OCI-LY7 (cell line): ENCODE measurements at regions not wholly inside any gene's neighbourhood (a gene's known extent, or its start where the extent isn't known, plus 50 kb on each side); places are given as distances from the start of the nearest gene placed in this dataset.

Experiments
- BruUV-seq: library from RNA; stranded (reverse); fragments of 400-500 nt; replicated peaks from 2 replicates; lab custom pipeline; 2021; lab: Mats Ljungman, UMichigan
- CTCF ChIA-PET: fragments of 300-600 bp; sonication (Branson Sonifier 250); formaldehyde crosslinking; loops from one replicate; lab custom pipeline; 2022; ENCODE audit warnings: antibody characterized with exemption; ENCODE audit not compliant: unreplicated experiment; lab: Charles Lee
- POLR2A ChIA-PET: fragments of 300-600 bp; sonication (Branson Sonifier 250); formaldehyde crosslinking; loops from one replicate; lab custom pipeline; 2022; ENCODE audit warnings: antibody characterized with exemption; lab: Charles Lee
- DNase-seq: peaks from one replicate; pipeline ENCODE4 v3.0.0-alpha.2; 2015; ENCODE audit warnings: low spot score
- H2AFZ ChIP-seq: fragments of 200-600 bp; sonication (generic), shearing (Covaris generic); 2 replicates; pipeline ENCODE4 v1.6.1; 2014; ENCODE audit warnings: mild to moderate bottlenecking, antibody characterized with exemption, low read length, moderate library complexity
- H3K27ac ChIP-seq: fragments of 200-600 bp; sonication (generic); 2 replicates; pipeline ENCODE4 v1.5.1; 2014; ENCODE audit warnings: mixed run types, low read depth, mild to moderate bottlenecking, moderate library complexity, low read length, inconsistent platforms; ENCODE audit not compliant: poor library complexity, severe bottlenecking
- H3K36me3 ChIP-seq: fragments of 200-600 bp; sonication (generic); 2 replicates; pipeline ENCODE4 v1.6.1; 2014; ENCODE audit warnings: mild to moderate bottlenecking, antibody characterized with exemption, low read length, moderate library complexity, mixed read lengths; ENCODE audit not compliant: insufficient read depth
- H3K4me1 ChIP-seq: fragments of 200-600 bp; sonication (generic); 2 replicates; pipeline ENCODE4 v1.5.1; 2014; ENCODE audit warnings: mild to moderate bottlenecking, low read length; ENCODE audit not compliant: insufficient read depth, poor library complexity, severe bottlenecking
- H3K4me2 ChIP-seq: fragments of 200-600 bp; sonication (generic); 2 replicates; pipeline ENCODE4 v1.6.1; 2014; ENCODE audit warnings: mild to moderate bottlenecking, low read length
- H3K4me3 ChIP-seq: fragments of 200-600 bp; sonication (generic); 2 replicates; pipeline ENCODE4 v1.5.1; 2014; ENCODE audit warnings: mild to moderate bottlenecking, low read depth, low read length; ENCODE audit not compliant: poor library complexity, severe bottlenecking
- H3K79me2 ChIP-seq: fragments of 200-600 bp; sonication (generic); 2 replicates; pipeline ENCODE4 v1.6.1; 2016; ENCODE audit warnings: low read depth, mild to moderate bottlenecking, low read length, moderate library complexity, mixed read lengths; ENCODE audit not compliant: insufficient read depth
- H3K9me2 ChIP-seq: fragments of 200-600 bp; sonication (generic); 2 replicates; pipeline ENCODE4 v1.6.1; 2016; ENCODE audit warnings: mild to moderate bottlenecking, low read length, mixed read lengths; ENCODE audit not compliant: insufficient read depth
- H3K9me3 ChIP-seq: fragments of 200-600 bp; sonication (generic); 2 replicates; pipeline ENCODE4 v1.6.1; 2014; ENCODE audit warnings: mild to moderate bottlenecking, mixed run types, low read length, mixed read lengths
- H4K20me1 ChIP-seq: fragments of 200-600 bp; sonication (generic); 2 replicates; pipeline ENCODE4 v1.6.1; 2014; ENCODE audit warnings: mild to moderate bottlenecking, antibody characterized with exemption, low read length, moderate library complexity, mixed read lengths; ENCODE audit not compliant: insufficient read depth
- CTCF ChIP-seq: fragments of 200-600 bp; sonication (generic); conservative IDR thresholded peaks from 2 replicates; pipeline ENCODE4 v1.5.1; 2014; ENCODE audit warnings: mild to moderate bottlenecking, antibody characterized with exemption, low read length, moderate library complexity, mixed read lengths
- EZH2phosphoT487 ChIP-seq: fragments of 200-600 bp; sonication (generic); IDR thresholded peaks from 2 replicates; pipeline ENCODE4 v1.6.1; 2018; ENCODE audit warnings: low read depth, borderline replicate concordance, mild to moderate bottlenecking, mixed run types, antibody characterized with exemption, low read length, moderate library complexity, mixed read lengths
- intact Hi-C: fragments of 100-400 bp; cut with micrococcal nuclease; formaldehyde crosslinking; loops from one replicate; pipeline ENCODE4 v1.10.0; 2022; ENCODE audit not compliant: unreplicated experiment

GRCh38 chr16:59123479-59123878, 389.4 kb upstream of the GOT2 start:
- intact Hi-C loops, result no loop called here
- Histone ChIP-seq H3K4me3 (no peak overlapping the region), H3K9me2 (no peaks in the 10 kb centered on the region), H3K4me2 (no peak overlapping the region), H2AFZ (no peak overlapping the region), H4K20me1 (no peaks in the 10 kb centered on the region), H3K36me3 (no peaks in the 10 kb centered on the region), H3K4me1 (no peaks in the 10 kb centered on the region), H3K9me3 (no peaks in the 10 kb centered on the region), H3K79me2 (no peaks in the 10 kb centered on the region), H3K27ac (no peak overlapping the region)
- TF ChIP-seq EZH2phosphoT487 (no peak), CTCF (no peak)
- DNase-seq, result no peak
- POLR2A ChIA-PET, result no interaction called here
- no TSS peak for BruUV-seq
- CTCF ChIA-PET, result no interaction called here

GRCh38 chr16:59122262-59122537, 388.1 kb upstream of the GOT2 start:
- no peaks in the 10 kb centered on the region for H3K4me1 ChIP-seq
- H2AFZ ChIP-seq, result no peak overlapping the region
- no peak for TF ChIP-seq CTCF
- no peak for TF ChIP-seq EZH2phosphoT487
- intact Hi-C loops, result no loop called here
- BruUV-seq, result no TSS peak
- H3K4me3 ChIP-seq, result no peak overlapping the region
- H3K4me2 ChIP-seq, result no peak overlapping the region
- no peaks in the 10 kb centered on the region for H3K36me3 ChIP-seq
- no peaks in the 10 kb centered on the region for H3K9me2 ChIP-seq
- no peak for DNase-seq
- ChIA-PET CTCF (no interaction called here), POLR2A (interaction anchor here (0.7 kb wide), 1 partner anchor 485 kb away, joined by 3 read pairs; no protein-coding TSS in a partner anchor)
- H3K9me3 ChIP-seq, result no peaks in the 10 kb centered on the region
- no peaks in the 10 kb centered on the region for H3K79me2 ChIP-seq
- no peaks in the 10 kb centered on the region for H4K20me1 ChIP-seq
- no peak overlapping the region for H3K27ac ChIP-seq

DNA sequence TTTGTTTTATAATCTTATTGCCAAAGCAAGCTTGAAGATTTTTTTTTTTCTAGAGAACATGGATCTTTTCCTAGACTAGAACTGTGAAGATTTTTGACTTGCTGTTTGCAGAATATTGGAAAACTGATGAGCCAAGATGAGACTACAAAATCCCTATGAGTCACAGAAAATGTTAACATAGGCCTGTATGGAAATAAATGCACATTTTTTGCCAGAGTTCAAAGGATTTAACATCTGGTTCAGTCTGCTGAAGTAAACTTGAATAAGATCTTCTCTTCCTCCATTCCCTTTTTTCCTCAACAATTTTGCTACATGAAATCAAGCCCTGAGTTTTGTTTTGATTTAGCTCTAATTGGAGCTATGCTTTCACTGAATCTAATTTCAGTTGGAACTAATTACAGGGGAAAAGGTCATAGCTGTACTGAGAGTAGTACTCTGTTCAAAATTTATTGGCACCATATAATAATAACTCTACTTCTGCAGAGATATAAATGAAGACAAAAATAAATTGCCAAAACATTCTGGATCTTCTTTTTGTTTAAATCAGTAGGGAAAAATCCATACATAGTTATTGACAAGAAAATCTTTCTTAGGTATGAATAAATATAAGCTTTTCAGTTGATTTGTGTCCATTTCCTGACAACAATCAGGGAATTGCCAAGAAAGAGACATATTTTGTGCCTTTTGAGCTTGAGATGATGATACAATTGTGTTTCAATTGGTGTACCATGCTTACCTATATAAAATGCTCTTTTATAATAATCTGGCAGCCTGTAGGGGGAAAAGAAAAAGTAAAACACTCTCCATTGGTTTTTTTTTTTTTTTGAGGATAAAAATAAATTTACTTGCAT, 387.5 kb upstream of the GOT2 start:
- Histone ChIP-seq H3K4me3 (no peak overlapping the region), H3K4me2 (no peak overlapping the region), H2AFZ (no peak overlapping the region), H3K36me3 (no peaks in the 10 kb centered on the region), H4K20me1 (no peaks in the 10 kb centered on the region), H3K79me2 (no peaks in the 10 kb centered on the region), H3K9me2 (no peaks in the 10 kb centered on the region), H3K9me3 (no peaks in the 10 kb centered on the region), H3K27ac (no peak overlapping the region), H3K4me1 (no peaks in the 10 kb centered on the region)
- POLR2A ChIA-PET, result interaction anchor here (0.7 kb wide), 1 partner anchor 485 kb away, joined by 3 read pairs; no protein-coding TSS in a partner anchor
- BruUV-seq, result no TSS peak
- TF ChIP-seq CTCF (no peak), EZH2phosphoT487 (no peak)
- intact Hi-C loops, result no loop called here
- CTCF ChIA-PET, result no interaction called here
- DNase-seq, result no peak
